Retinal pigment epithelial cell (primary cell): ENCODE measurements at regions not wholly inside any gene's neighbourhood (a gene's known extent, or its start where the extent isn't known, plus 50 kb on each side); places are given as distances from the start of the nearest gene placed in this dataset.

Experiments used
- DNase-seq: peaks from one replicate; pipeline ENCODE4 v3.0.0-alpha.2; 2010; ENCODE audit warnings: low read depth
- H3K4me3 ChIP-seq: 2 replicates; pipeline ENCODE4 v1.5.1; 2011; ENCODE audit warnings: mild to moderate bottlenecking, low read length, control low read depth, moderate library complexity
- TF ChIP-seq, protein P1 (sequence below): conservative IDR thresholded peaks from 2 replicates; pipeline ENCODE4 v1.5.1; 2011; ENCODE audit warnings: low read depth, low read length, control low read depth, inconsistent platforms

- TF ChIP-seq, protein P1, sequence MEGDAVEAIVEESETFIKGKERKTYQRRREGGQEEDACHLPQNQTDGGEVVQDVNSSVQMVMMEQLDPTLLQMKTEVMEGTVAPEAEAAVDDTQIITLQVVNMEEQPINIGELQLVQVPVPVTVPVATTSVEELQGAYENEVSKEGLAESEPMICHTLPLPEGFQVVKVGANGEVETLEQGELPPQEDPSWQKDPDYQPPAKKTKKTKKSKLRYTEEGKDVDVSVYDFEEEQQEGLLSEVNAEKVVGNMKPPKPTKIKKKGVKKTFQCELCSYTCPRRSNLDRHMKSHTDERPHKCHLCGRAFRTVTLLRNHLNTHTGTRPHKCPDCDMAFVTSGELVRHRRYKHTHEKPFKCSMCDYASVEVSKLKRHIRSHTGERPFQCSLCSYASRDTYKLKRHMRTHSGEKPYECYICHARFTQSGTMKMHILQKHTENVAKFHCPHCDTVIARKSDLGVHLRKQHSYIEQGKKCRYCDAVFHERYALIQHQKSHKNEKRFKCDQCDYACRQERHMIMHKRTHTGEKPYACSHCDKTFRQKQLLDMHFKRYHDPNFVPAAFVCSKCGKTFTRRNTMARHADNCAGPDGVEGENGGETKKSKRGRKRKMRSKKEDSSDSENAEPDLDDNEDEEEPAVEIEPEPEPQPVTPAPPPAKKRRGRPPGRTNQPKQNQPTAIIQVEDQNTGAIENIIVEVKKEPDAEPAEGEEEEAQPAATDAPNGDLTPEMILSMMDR = no peak
- H3K4me3 ChIP-seq = no peak overlapping the region
- no peak for DNase-seq
These were observed 91.4 kb upstream of the CCDC112 start for GRCh38 chr5:115387816-115388215.

DNA sequence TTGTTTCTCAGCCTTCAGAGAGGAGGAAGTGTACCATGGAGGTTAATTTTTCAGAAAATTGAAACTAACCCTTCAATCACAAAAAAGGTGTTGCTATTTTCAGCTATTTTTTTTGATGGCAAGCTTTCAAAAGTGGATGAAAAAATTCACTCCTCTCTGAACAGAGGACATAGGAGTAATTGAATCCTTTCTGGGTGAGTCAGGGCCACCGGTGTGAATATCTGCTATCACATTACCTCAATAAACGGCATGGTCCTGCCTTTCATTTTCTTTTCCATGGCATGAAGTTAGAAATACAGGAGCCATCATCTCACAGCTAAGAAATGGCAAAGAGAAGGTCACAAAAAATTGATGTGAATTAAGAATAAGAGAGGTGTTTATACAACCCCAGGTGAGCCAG, 90.2 kb upstream of the CCDC112 start:
- H3K4me3 ChIP-seq = no peak overlapping the region
- DNase-seq = no peak
- TF ChIP-seq, protein P1 = no peak

DNA sequence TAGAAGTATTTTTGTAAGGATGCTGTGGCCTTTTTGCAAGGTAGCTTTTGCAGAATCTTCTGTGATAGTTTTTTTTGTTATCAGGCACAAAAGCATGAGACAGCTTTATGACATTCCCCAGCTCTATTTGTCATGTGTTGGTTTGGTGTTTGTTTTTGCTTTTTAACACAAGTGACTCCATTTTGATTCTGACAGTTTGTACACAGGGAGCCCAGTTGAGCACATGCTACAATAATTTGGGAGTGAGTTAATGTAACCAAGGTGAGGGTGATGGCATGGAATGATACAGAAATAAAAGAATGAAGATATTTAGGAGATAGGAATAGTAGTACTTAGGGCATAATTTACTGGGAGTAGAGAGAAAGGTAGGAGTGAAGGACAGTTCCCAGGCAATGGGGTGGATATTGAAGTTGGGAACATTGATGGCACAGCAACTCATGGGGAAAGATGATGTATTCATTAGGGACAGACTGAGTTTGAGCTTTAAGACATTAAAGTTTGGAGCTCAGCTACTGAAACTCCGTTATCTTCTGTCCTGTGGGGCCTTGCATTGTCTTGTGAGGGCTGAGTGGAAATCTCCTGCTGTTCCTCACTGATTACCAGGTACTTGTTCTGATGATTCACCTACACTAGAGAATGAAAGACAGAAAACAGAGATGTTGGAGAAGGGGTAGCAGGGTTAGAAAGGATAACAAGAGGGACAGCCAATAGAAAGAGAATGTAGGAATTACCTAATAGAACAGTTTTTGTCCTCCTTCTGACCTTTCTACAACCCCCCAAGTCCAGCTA, 88.3 kb upstream of the CCDC112 start:
- TF ChIP-seq, protein P1 = no peak
- DNase-seq = no peak
- no peak overlapping the region for H3K4me3 ChIP-seq

DNA sequence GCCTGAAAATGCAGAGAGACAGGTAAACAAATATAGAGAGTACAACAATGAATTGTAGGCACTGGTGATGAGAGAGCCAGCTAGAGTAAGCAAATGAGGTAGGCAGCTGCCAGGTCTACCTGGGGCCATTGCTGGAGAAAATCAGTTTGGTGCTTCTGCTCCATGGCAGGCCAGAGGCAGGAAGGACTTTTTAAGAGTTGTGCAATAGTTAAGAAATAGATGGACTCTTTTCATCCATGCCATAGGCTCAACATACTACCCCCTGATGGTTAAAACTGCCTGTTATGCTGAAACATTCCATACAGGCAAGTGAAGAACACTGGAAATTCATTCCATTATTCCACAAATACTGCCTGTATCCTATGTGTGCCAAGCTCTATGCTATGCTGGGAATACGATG, 86.5 kb upstream of the CCDC112 start:
- DNase-seq = no peak
- H3K4me3 ChIP-seq = no peak overlapping the region
- TF ChIP-seq, protein P1 = no peak

DNA sequence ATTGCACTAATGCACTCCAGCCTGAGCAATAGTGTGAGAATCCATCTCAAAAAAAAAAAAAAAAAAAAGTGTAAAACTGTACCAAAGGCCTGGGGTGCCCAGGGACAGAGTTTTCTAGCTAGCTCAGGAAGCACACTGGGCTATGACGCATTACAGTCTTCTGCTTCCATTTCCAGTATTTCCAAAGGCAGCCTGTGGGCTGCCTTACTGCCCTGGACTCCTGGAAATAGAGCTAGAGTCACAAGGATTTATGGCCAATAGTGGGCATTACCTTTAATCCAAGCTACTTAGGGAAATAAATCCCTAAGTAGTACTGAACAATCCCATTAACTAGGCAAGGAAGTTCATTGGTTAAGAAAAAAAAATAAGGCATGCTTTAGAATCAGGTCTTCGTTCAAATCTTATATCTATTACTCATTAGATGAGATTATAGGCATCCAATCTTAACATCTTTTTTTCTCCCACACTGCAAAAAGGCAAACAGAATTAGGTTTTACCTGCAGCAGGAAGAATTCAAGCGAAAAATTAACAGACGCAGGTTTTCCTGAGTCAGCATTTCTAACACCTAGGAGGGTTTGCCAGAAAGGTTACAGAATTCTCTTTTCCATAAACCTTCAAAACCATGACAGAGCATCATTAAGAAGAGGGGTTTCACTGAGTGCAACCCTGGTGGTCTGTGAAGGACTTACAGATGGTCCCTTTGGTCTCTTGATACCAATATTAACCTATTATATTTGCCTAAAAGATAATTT, 85.6 kb upstream of the CCDC112 start:
- peak; percentile 75 for DNase-seq
- TF ChIP-seq, protein P1 = no peak

GRCh38 chr5:115379622-115380344, 83.3 kb upstream of the CCDC112 start:
- no peak for DNase-seq
- TF ChIP-seq, protein P1 = no peak
- H3K4me3 ChIP-seq = no peak overlapping the region

More for the DNA sequence above, 85.6 kb upstream of the CCDC112 start:
- no peak overlapping the region for H3K4me3 ChIP-seq
